ENCODE measurements at regions not wholly inside any gene's neighbourhood (a gene's known extent, or its start where the extent isn't known, plus 50 kb on each side); places are given as distances from the start of the nearest gene placed in this dataset.

GRCh38 chr12:124478985-124479645 is 88.3 kb downstream of the NCOR2 start:
- H3K79me2 ChIP-seq (ENCODE audit: control insufficient read depth, low read length), result no peaks in the 10 kb centered on the region
- no peak overlapping the region for H3K4me2 ChIP-seq (ENCODE audit: low read length)
- no peak overlapping the region for H3K27ac ChIP-seq (ENCODE audit: low read depth, low read length)
- H3K4me3 ChIP-seq (ENCODE audit: low read length), result no peak overlapping the region
- no peaks in the 10 kb centered on the region for H3F3A ChIP-seq (ENCODE audit: control insufficient read depth, insufficient read depth)
- TF ChIP-seq CTCF (IDR thresholded peaks at IDR 0.05; ENCODE audit: low read depth, low read length, poor library complexity, severe bottlenecking) (no peak), EZH2phosphoT487 (IDR thresholded peaks at IDR 0.05; ENCODE audit: borderline replicate concordance, low read length) (no peak)
- H3K9me2 ChIP-seq (replicated peaks; ENCODE audit: control insufficient read depth, low read length), result no peaks in the 10 kb centered on the region
- H3K36me3 ChIP-seq (ENCODE audit: control insufficient read depth, low read length), result peaks cover 51% of the 10 kb centered on the region
- H3K9me3 ChIP-seq (ENCODE audit: control insufficient read depth, insufficient read depth, low read length), result peaks cover 8% of the 10 kb centered on the region; the same call in 1 of the 2 replicates
- no peaks in the 10 kb centered on the region for H4K20me1 ChIP-seq (ENCODE audit: control insufficient read depth, insufficient read depth, low read depth, low read length)
- H3K4me1 ChIP-seq (ENCODE audit: control insufficient read depth, low read length), result peaks cover 14% of the 10 kb centered on the region
- H3K27me3 ChIP-seq (ENCODE audit: control insufficient read depth, low read length), result no peaks in the 10 kb centered on the region

- H4K20me1 ChIP-seq (ENCODE audit: control insufficient read depth, insufficient read depth, low read depth, low read length), result no peaks in the 10 kb centered on the region
- no peaks in the 10 kb centered on the region for H3K79me2 ChIP-seq (ENCODE audit: control insufficient read depth, low read length)
- no peaks in the 10 kb centered on the region for H3F3A ChIP-seq (ENCODE audit: control insufficient read depth, insufficient read depth)
- H3K4me3 ChIP-seq (ENCODE audit: low read length), result no peak overlapping the region
- H3K4me2 ChIP-seq (ENCODE audit: low read length), result no peak overlapping the region
- H3K27ac ChIP-seq (ENCODE audit: low read depth, low read length), result no peak overlapping the region
- H3K9me2 ChIP-seq (replicated peaks; ENCODE audit: control insufficient read depth, low read length), result no peaks in the 10 kb centered on the region
- no peaks in the 10 kb centered on the region for H3K27me3 ChIP-seq (ENCODE audit: control insufficient read depth, low read length)
- H3K4me1 ChIP-seq (ENCODE audit: control insufficient read depth, low read length), result peaks cover 13% of the 10 kb centered on the region
- TF ChIP-seq EZH2phosphoT487 (IDR thresholded peaks at IDR 0.05; ENCODE audit: borderline replicate concordance, low read length) (no peak), CTCF (IDR thresholded peaks at IDR 0.05; ENCODE audit: low read depth, low read length, poor library complexity, severe bottlenecking) (no peak)
- H3K9me3 ChIP-seq (ENCODE audit: control insufficient read depth, insufficient read depth, low read length), result peaks cover 11% of the 10 kb centered on the region; the same call in 1 of the 2 replicates
- H3K36me3 ChIP-seq (ENCODE audit: control insufficient read depth, low read length), result peaks cover 51% of the 10 kb centered on the region
Measured at GRCh38 chr12:124478416-124478815, 89.0 kb downstream of the NCOR2 start.

GRCh38 chr12:124477107-124477915 is 90.1 kb downstream of the NCOR2 start:
- Histone ChIP-seq H3K27ac (ENCODE audit: low read depth, low read length) (no peak overlapping the region), H3K9me3 (ENCODE audit: control insufficient read depth, insufficient read depth, low read length) (peaks cover 18% of the 10 kb centered on the region; the same call in 1 of the 2 replicates), H3F3A (ENCODE audit: control insufficient read depth, insufficient read depth) (no peaks in the 10 kb centered on the region), H3K4me1 (ENCODE audit: control insufficient read depth, low read length) (peaks cover 13% of the 10 kb centered on the region), H4K20me1 (ENCODE audit: control insufficient read depth, insufficient read depth, low read depth, low read length) (no peaks in the 10 kb centered on the region), H3K9me2 (replicated peaks; ENCODE audit: control insufficient read depth, low read length) (no peaks in the 10 kb centered on the region), H3K27me3 (ENCODE audit: control insufficient read depth, low read length) (no peaks in the 10 kb centered on the region), H3K4me3 (ENCODE audit: low read length) (no peak overlapping the region), H3K36me3 (ENCODE audit: control insufficient read depth, low read length) (peaks cover 62% of the 10 kb centered on the region), H3K79me2 (ENCODE audit: control insufficient read depth, low read length) (no peaks in the 10 kb centered on the region), H3K4me2 (ENCODE audit: low read length) (no peak overlapping the region)
- no peak for TF ChIP-seq EZH2phosphoT487 (IDR thresholded peaks at IDR 0.05; ENCODE audit: borderline replicate concordance, low read length)
- no peak for TF ChIP-seq CTCF (IDR thresholded peaks at IDR 0.05; ENCODE audit: low read depth, low read length, poor library complexity, severe bottlenecking)
